A549 (cell line): ENCODE measurements at regions not wholly inside any gene's neighbourhood (a gene's known extent, or its start where the extent isn't known, plus 50 kb on each side); places are given as distances from the start of the nearest gene placed in this dataset.

Experiments
- ATAC-seq, 2 experiments: fragments of 200-7000 bp in 1 of 2; fragments of >200 bp in 1 of 2; cut with Nextera tagmentation in 1 of 2; cut with Tn5 transposase in 1 of 2; 3 replicates each; pipeline versions ENCODE4 v1.8.0 to v1.9.1; 2018 to 2020; ENCODE audit warnings: mild to moderate bottlenecking in 1 of 2, moderate library complexity in 1 of 2
- CTCF ChIA-PET: fragments of 300-600 bp; sonication (Branson Sonifier 250); formaldehyde crosslinking; extraction: SDS; loops from one replicate; lab custom pipeline; 2021; ENCODE audit warnings: antibody characterized with exemption, inconsistent platforms; lab: Yijun Ruan, JAX
- POLR2A ChIA-PET: fragments of 350-600 bp; formaldehyde crosslinking; extraction: SDS; loops from one replicate; lab custom pipeline; 2021; ENCODE audit warnings: antibody characterized with exemption, inconsistent platforms; lab: Yijun Ruan, JAX
- DNase-seq, 2 experiments: peaks; one replicate each; pipeline versions ENCODE4 v3.0.0 to v3.0.0-alpha.2; 2011 to 2016; ENCODE audit warnings: low read depth in 1 of 2, low spot score in 1 of 2
- FAIRE-seq: peaks from 2 replicates; lab custom pipeline; 2011; peaks lifted over from hg19 to GRCh38; lab: Jason Lieb, UNC
- H3K27ac ChIP-seq, 2 experiments: fragments of >200 bp; sonication (Bioruptor Twin); formaldehyde crosslinking; 3 replicates each; pipeline ENCODE4 v1.5.1; 2016 to 2017
- H3K4me1 ChIP-seq: fragments of >200 bp; sonication (Bioruptor Twin); formaldehyde crosslinking; 3 replicates; pipeline ENCODE4 v1.6.1; 2016
- H3K4me2 ChIP-seq: fragments of >200 bp; sonication (Bioruptor Twin); formaldehyde crosslinking; 3 replicates; pipeline ENCODE4 v1.6.1; 2016
- H3K4me3 ChIP-seq: fragments of >200 bp; sonication (Bioruptor Twin); formaldehyde crosslinking; 3 replicates; pipeline ENCODE4 v1.5.1; 2016
- H3K9me3 ChIP-seq: fragments of >200 bp; sonication (Bioruptor Twin); formaldehyde crosslinking; 3 replicates; pipeline ENCODE4 v1.6.1; 2016
- ATOH8 ChIP-seq: fragments of 250-450 bp; sonication (Bioruptor Pico); IDR thresholded peaks from 2 replicates; pipeline ENCODE4 v1.5.0; 2020; ENCODE audit warnings: low read depth, mild to moderate bottlenecking, moderate library complexity
- BCL3 ChIP-seq: fragments of >200 bp; sonication (Bioruptor Twin); formaldehyde crosslinking; IDR thresholded peaks from 3 replicates; pipeline ENCODE4 v1.6.1; 2016
- EHF ChIP-seq: fragments of 250-450 bp; sonication (Bioruptor Pico); IDR thresholded peaks from 2 replicates; pipeline ENCODE4 v1.5.0; 2020; ENCODE audit warnings: mild to moderate bottlenecking
- ELK1 ChIP-seq: fragments of 150-350 bp; IDR thresholded peaks from 2 replicates; pipeline ENCODE4 v1.6.1; 2014; ENCODE audit warnings: low read depth, mild to moderate bottlenecking, low read length
- EP300 ChIP-seq, 2 experiments: fragments of >200 bp; sonication (Bioruptor Twin); formaldehyde crosslinking; IDR thresholded peaks; 2 replicates in 1 of 2; 3 replicates in 1 of 2; pipeline ENCODE4 v1.6.1; 2016 to 2017
- HOXB13 ChIP-seq: fragments of 250-450 bp; sonication (Bioruptor Pico); IDR thresholded peaks from 2 replicates; pipeline ENCODE4 v1.5.0; 2020; ENCODE audit warnings: low read depth, mild to moderate bottlenecking, moderate library complexity
- HOXB5 ChIP-seq: fragments of 250-450 bp; sonication (Bioruptor Pico); IDR thresholded peaks from 2 replicates; pipeline ENCODE4 v1.5.0; 2020; ENCODE audit warnings: mild to moderate bottlenecking, moderate library complexity
- JUNB ChIP-seq: fragments of >200 bp; sonication (Bioruptor Twin); formaldehyde crosslinking; IDR thresholded peaks from 2 replicates; pipeline ENCODE4 v1.6.1; 2016
- KDM5A ChIP-seq: fragments of 200-600 bp; sonication (generic); IDR thresholded peaks from 2 replicates; pipeline ENCODE4 v1.6.1; 2016; ENCODE audit warnings: antibody characterized with exemption, mild to moderate bottlenecking
- MAFK ChIP-seq: fragments of 450-650 bp; IDR thresholded peaks from 2 replicates; pipeline ENCODE4 v1.6.1; 2014; ENCODE audit not compliant: partially characterized antibody
- NFE2L2 ChIP-seq: fragments of 150-350 bp; conservative IDR thresholded peaks from 2 replicates; pipeline ENCODE4 v1.6.1; 2014; ENCODE audit warnings: low read length
- PBX3 ChIP-seq: IDR thresholded peaks from 2 replicates; pipeline ENCODE4 v1.6.1; 2012
- RCOR1 ChIP-seq: fragments of 150-350 bp; IDR thresholded peaks from 2 replicates; pipeline ENCODE4 v1.6.1; 2014; ENCODE audit warnings: antibody characterized with exemption, low read length, low read depth
- RFX5 ChIP-seq: fragments of 450-650 bp; IDR thresholded peaks from 2 replicates; pipeline ENCODE4 v1.7.1; 2014; ENCODE audit warnings: antibody characterized with exemption, mild to moderate bottlenecking, moderate library complexity
- SREBF2 ChIP-seq: fragments of 450-650 bp; IDR thresholded peaks from 2 replicates; pipeline ENCODE4 v1.6.1; 2014; ENCODE audit warnings: mild to moderate bottlenecking, moderate library complexity
- TFCP2L1 ChIP-seq: fragments of 250-450 bp; sonication (Bioruptor Pico); IDR thresholded peaks from 2 replicates; pipeline ENCODE4 v1.5.0; 2021; ENCODE audit warnings: mild to moderate bottlenecking
- TP53 ChIP-seq: fragments of 250-450 bp; sonication (Bioruptor Pico); IDR thresholded peaks from 2 replicates; pipeline ENCODE4 v1.5.0; 2021; ENCODE audit warnings: mild to moderate bottlenecking, moderate library complexity
- ZNF302 ChIP-seq: fragments of 250-450 bp; sonication (Bioruptor Pico); IDR thresholded peaks from 2 replicates; pipeline ENCODE4 v1.9.0; 2021; ENCODE audit warnings: inconsistent platforms, mild to moderate bottlenecking, moderate library complexity
- WGBS: methylation state at CpG from one replicate; pipeline ENCODE4 v1.1.6; 2017; ENCODE audit errors: missing lambda C conversion rate; 5-methylcytosine and 5-hydroxymethylcytosine counted together

- 18% methylated on average over 1 of the region's 1 CpG for whole genome bisulfite sequencing
- Histone ChIP-seq H3K4me3 (no peak overlapping the region), H3K9me3 (no peaks in the 10 kb centered on the region), H3K27ac (no peak overlapping the region), H3K4me2 (no peak overlapping the region), H3K4me1 (no peaks in the 10 kb centered on the region)
- FAIRE-seq (no peak), DNase-seq (no peak), ATAC-seq (no peak)
- no peak for TF ChIP-seq HOXB13 (CRISPR knock-in tag)
- TF ChIP-seq BCL3, result no peak
- POLR2A ChIA-PET, result no interaction called here
- CTCF ChIA-PET, result no interaction called here
Measured at GRCh38 chr6:51330971-51331370, 512.3 kb downstream of the TFAP2B start.

GRCh38 chr6:51335543-51335942 lies 516.9 kb downstream of the TFAP2B start:
- Histone ChIP-seq H3K4me1 (no peaks in the 10 kb centered on the region), H3K4me2 (no peak overlapping the region), H3K27ac (no peak overlapping the region), H3K9me3 (no peaks in the 10 kb centered on the region), H3K4me3 (no peak overlapping the region)
- DNase-seq, result no peak
- POLR2A ChIA-PET, result no interaction called here
- no peak for ATAC-seq
- CTCF ChIA-PET, result no interaction called here
- FAIRE-seq, result no peak
- TF ChIP-seq ELK1 (no peak), RFX5 (no peak), EHF (CRISPR knock-in tag) (no peak), ZNF302 (no peak), RCOR1 (no peak)
- 0% methylated on average over 2 of the region's 2 CpGs for WGBS

- ChIA-PET POLR2A (no interaction called here), CTCF (no interaction called here)
- Histone ChIP-seq H3K27ac (no peak overlapping the region), H3K4me3 (no peak overlapping the region), H3K4me2 (no peak overlapping the region), H3K9me3 (no peaks in the 10 kb centered on the region), H3K4me1 (no peaks in the 10 kb centered on the region)
- TF ChIP-seq ZNF302, result no peak
- no peak for DNase-seq
- FAIRE-seq, result no peak
- 9% methylated on average over 4 of the region's 4 CpGs for WGBS
- ATAC-seq, result no peak
Measured at GRCh38 chr6:51336185-51336584, 517.5 kb downstream of the TFAP2B start.

GRCh38 chr6:51337277-51337676 lies 518.6 kb downstream of the TFAP2B start:
- H3K9me3 ChIP-seq, result no peaks in the 10 kb centered on the region
- no peak for ATAC-seq
- WGBS, result 0% methylated on average over 3 of the region's 3 CpGs
- no peak for FAIRE-seq
- no peak overlapping the region for H3K27ac ChIP-seq
- H3K4me2 ChIP-seq, result no peak overlapping the region
- TF ChIP-seq EP300 (IDR thresholded peaks at IDR 0.05), result no peak
- TF ChIP-seq, all 56 proteins: peak for 0
- ChIA-PET POLR2A (no interaction called here), CTCF (no interaction called here)
- Histone ChIP-seq H3K4me3 (no peak overlapping the region), H3K4me1 (no peaks in the 10 kb centered on the region)
- no peak for DNase-seq

GRCh38 chr6:51339108-51339507 lies 520.4 kb downstream of the TFAP2B start:
- no peak for ATAC-seq
- FAIRE-seq, result no peak
- WGBS, result 0% methylated on average over 3 of the region's 3 CpGs
- CTCF ChIA-PET, result no interaction called here
- DNase-seq, result no peak
- Histone ChIP-seq H3K27ac (no peak overlapping the region), H3K4me3 (no peak overlapping the region), H3K4me1 (no peaks in the 10 kb centered on the region), H3K4me2 (no peak overlapping the region), H3K9me3 (no peaks in the 10 kb centered on the region)
- POLR2A ChIA-PET, result no interaction called here
- TF ChIP-seq KDM5A (no peak), ATOH8 (CRISPR knock-in tag) (no peak)

- 1% methylated on average over 5 of the region's 5 CpGs for WGBS
- DNase-seq (no peak), ATAC-seq (no peak), FAIRE-seq (no peak)
- Histone ChIP-seq H3K4me1 (no peaks in the 10 kb centered on the region), H3K4me2 (no peak overlapping the region), H3K9me3 (no peaks in the 10 kb centered on the region), H3K27ac (no peak overlapping the region), H3K4me3 (no peak overlapping the region)
- ChIA-PET CTCF (no interaction called here), POLR2A (no interaction called here)
- TF ChIP-seq PBX3 (no peak), HOXB5 (CRISPR knock-in tag) (no peak), NFE2L2 (no peak), JUNB (no peak), MAFK (no peak), TFCP2L1 (CRISPR knock-in tag) (no peak), TP53 (no peak), SREBF2 (no peak), EHF (CRISPR knock-in tag) (no peak)
Measured at GRCh38 chr6:51339728-51340127, 521.1 kb downstream of the TFAP2B start.
